Astrocyte (in vitro differentiated cells and primary cell): ENCODE measurements at regions not wholly inside any gene's neighbourhood (a gene's known extent, or its start where the extent isn't known, plus 50 kb on each side); places are given as distances from the start of the nearest gene placed in this dataset.

Experiments used
- DNase-seq: peaks from one replicate; pipeline ENCODE4 v3.0.0-alpha.2; 2010; ENCODE audit warnings: low read depth
- FAIRE-seq: peaks from 2 replicates; lab custom pipeline; 2011; peaks lifted over from hg19 to GRCh38; lab: Jason Lieb, UNC
- H2AFZ ChIP-seq: 2 replicates; pipeline ENCODE4 v1.6.0; 2012; ENCODE audit warnings: low read depth, low read length, inconsistent platforms
- H3K27ac ChIP-seq: 2 replicates; pipeline ENCODE4 v1.5.1; 2011; ENCODE audit warnings: low read depth, low read length, inconsistent platforms
- H3K27me3 ChIP-seq: 2 replicates; pipeline ENCODE4 v1.6.0; 2011; ENCODE audit warnings: low read length, inconsistent platforms; ENCODE audit not compliant: insufficient read depth
- H3K36me3 ChIP-seq: 2 replicates; pipeline ENCODE4 v1.5.1; 2011; ENCODE audit warnings: low read length, inconsistent platforms; ENCODE audit not compliant: insufficient read depth
- H3K4me1 ChIP-seq: 2 replicates; pipeline ENCODE4 v1.5.1; 2011; ENCODE audit warnings: low read length, inconsistent platforms; ENCODE audit not compliant: insufficient read depth
- H3K4me2 ChIP-seq: 2 replicates; pipeline ENCODE4 v1.6.0; 2012; ENCODE audit warnings: low read length, inconsistent platforms
- H3K4me3 ChIP-seq: 2 replicates; pipeline ENCODE4 v1.5.1; 2011; ENCODE audit warnings: low read depth, mild to moderate bottlenecking, low read length, inconsistent platforms; ENCODE audit not compliant: insufficient read depth
- H3K79me2 ChIP-seq: 2 replicates; pipeline ENCODE4 v1.6.0; 2012; ENCODE audit warnings: mild to moderate bottlenecking, low read length, inconsistent platforms; ENCODE audit not compliant: insufficient read depth
- H3K9ac ChIP-seq: 2 replicates; pipeline ENCODE4 v1.6.0; 2012; ENCODE audit warnings: mild to moderate bottlenecking, low read length, inconsistent platforms
- H3K9me3 ChIP-seq: 2 replicates; pipeline ENCODE4 v1.5.1; 2012; ENCODE audit warnings: low read depth, mild to moderate bottlenecking, low read length, inconsistent platforms; ENCODE audit not compliant: insufficient read depth
- H4K20me1 ChIP-seq: 2 replicates; pipeline ENCODE4 v1.6.0; 2012; ENCODE audit warnings: low read length, inconsistent platforms; ENCODE audit not compliant: insufficient read depth
- H3K27ac Mint-ChIP-seq: one replicate; pipeline ENCODE4 v1.8.0; 2021; ENCODE audit warnings: mild to moderate bottlenecking, mixed read lengths; ENCODE audit not compliant: unreplicated experiment
- H3K27me3 Mint-ChIP-seq: one replicate; pipeline ENCODE4 v1.8.0; 2021; ENCODE audit warnings: low read depth, mixed read lengths; ENCODE audit not compliant: unreplicated experiment
- H3K36me3 Mint-ChIP-seq: one replicate; pipeline ENCODE4 v1.8.0; 2021; ENCODE audit warnings: low read depth, mixed read lengths; ENCODE audit not compliant: unreplicated experiment
- H3K4me1 Mint-ChIP-seq: one replicate; pipeline ENCODE4 v1.8.0; 2021; ENCODE audit warnings: low read depth, mixed read lengths; ENCODE audit not compliant: unreplicated experiment
- H3K4me3 Mint-ChIP-seq: one replicate; pipeline ENCODE4 v1.8.0; 2021; ENCODE audit warnings: mild to moderate bottlenecking, moderate library complexity, mixed read lengths; ENCODE audit not compliant: unreplicated experiment
- H3K9me3 Mint-ChIP-seq: one replicate; pipeline ENCODE4 v1.8.0; 2021; ENCODE audit warnings: mild to moderate bottlenecking, mixed read lengths; ENCODE audit not compliant: unreplicated experiment
- EZH2 ChIP-seq: IDR thresholded peaks from 2 replicates; pipeline ENCODE4 v1.6.1; 2012; ENCODE audit warnings: mild to moderate bottlenecking, low read length, inconsistent platforms; ENCODE audit not compliant: insufficient read depth
- TF ChIP-seq, protein P1 (sequence below): IDR thresholded peaks from 2 replicates; pipeline ENCODE4 v1.5.1; 2011; ENCODE audit warnings: low read depth, mild to moderate bottlenecking, inconsistent platforms, low read length, moderate library complexity; ENCODE audit not compliant: insufficient read depth

DNA sequence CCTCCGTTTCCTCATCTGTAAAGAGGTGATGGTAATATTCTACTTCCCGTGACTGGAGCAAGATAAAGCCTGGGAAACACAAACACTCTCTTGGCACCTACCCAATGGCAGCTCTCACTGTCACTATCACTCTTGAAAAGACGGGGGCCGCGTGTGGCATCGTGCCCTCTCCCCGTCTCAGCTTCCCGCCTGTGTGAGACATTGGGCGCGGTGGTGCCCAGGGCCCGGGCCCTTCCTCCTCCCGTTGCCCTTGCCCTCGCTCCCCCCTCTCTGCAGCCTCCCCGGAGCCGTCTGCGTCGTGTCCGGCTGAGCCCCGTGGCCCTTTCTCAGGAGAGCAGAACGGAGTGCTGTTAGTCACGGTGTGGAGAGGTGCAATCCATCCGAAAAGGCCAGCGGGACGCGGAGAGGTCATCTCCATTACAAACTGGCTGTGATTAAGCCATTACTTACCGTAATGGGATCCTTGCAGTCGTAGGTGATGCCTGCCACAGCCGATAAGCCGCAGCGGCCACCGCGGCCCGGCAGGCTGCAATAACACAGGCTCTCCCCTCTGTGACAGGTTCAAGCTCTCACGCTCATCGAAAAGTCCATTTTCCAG lies 156.4 kb upstream of the ZC3H12A start:
- no peak for DNase-seq
- peak; percentile 27 for TF ChIP-seq EZH2
- TF ChIP-seq, protein P1, sequence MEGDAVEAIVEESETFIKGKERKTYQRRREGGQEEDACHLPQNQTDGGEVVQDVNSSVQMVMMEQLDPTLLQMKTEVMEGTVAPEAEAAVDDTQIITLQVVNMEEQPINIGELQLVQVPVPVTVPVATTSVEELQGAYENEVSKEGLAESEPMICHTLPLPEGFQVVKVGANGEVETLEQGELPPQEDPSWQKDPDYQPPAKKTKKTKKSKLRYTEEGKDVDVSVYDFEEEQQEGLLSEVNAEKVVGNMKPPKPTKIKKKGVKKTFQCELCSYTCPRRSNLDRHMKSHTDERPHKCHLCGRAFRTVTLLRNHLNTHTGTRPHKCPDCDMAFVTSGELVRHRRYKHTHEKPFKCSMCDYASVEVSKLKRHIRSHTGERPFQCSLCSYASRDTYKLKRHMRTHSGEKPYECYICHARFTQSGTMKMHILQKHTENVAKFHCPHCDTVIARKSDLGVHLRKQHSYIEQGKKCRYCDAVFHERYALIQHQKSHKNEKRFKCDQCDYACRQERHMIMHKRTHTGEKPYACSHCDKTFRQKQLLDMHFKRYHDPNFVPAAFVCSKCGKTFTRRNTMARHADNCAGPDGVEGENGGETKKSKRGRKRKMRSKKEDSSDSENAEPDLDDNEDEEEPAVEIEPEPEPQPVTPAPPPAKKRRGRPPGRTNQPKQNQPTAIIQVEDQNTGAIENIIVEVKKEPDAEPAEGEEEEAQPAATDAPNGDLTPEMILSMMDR, result no peak
- Histone ChIP-seq H3K4me3 (no peak overlapping the region), H3K4me2 (no peak overlapping the region), H3K4me1 (no peaks in the 10 kb centered on the region), H3K9me3 (no peaks in the 10 kb centered on the region), H4K20me1 (no peaks in the 10 kb centered on the region), H3K27me3 (peaks cover 14% of the 10 kb centered on the region), H3K9ac (no peak overlapping the region), H3K36me3 (no peaks in the 10 kb centered on the region), H3K79me2 (no peaks in the 10 kb centered on the region), H3K27ac (no peak overlapping the region), H2AFZ (no peak overlapping the region)
- Mint-ChIP-seq H3K27ac (no peak overlapping the region), H3K27me3 (peaks cover 75% of the 10 kb centered on the region), H3K4me3 (no peak overlapping the region), H3K9me3 (no peaks in the 10 kb centered on the region), H3K36me3 (no peaks in the 10 kb centered on the region), H3K4me1 (no peaks in the 10 kb centered on the region)
- FAIRE-seq, result no peak

DNA sequence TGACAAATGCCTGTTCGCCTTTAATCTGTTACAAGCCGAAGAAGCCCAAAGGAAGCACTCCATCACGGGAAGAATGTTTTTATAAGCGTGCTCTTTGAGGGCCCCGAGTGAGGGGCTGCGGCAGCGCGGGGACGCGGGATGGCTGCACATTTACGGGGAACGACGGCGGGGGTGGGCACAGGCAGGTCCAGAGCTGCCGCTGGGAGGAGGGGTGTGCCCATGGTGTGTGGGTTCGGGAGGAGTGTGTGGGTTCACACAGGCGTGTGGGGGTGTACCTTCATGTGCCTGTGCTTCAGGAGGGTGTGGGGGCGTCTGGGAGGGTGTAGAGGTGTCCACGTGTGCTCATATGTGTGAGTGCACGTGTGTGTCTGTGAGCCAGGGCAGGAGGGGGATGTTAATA lies 155.9 kb upstream of the ZC3H12A start:
- Mint-ChIP-seq H3K27ac (no peak overlapping the region), H3K36me3 (no peaks in the 10 kb centered on the region), H3K4me3 (no peak overlapping the region), H3K27me3 (peaks cover 69% of the 10 kb centered on the region), H3K9me3 (peaks cover under 1% of the 10 kb centered on the region), H3K4me1 (no peaks in the 10 kb centered on the region)
- no peak overlapping the region for H2AFZ ChIP-seq
- no peaks in the 10 kb centered on the region for H3K9me3 ChIP-seq
- no peaks in the 10 kb centered on the region for H4K20me1 ChIP-seq
- H3K36me3 ChIP-seq, result no peaks in the 10 kb centered on the region
- peaks cover 14% of the 10 kb centered on the region for H3K27me3 ChIP-seq
- no peak overlapping the region for H3K4me2 ChIP-seq
- TF ChIP-seq EZH2, result peak; percentile 40
- TF ChIP-seq, protein P1, result no peak
- no peak overlapping the region for H3K9ac ChIP-seq
- no peaks in the 10 kb centered on the region for H3K4me1 ChIP-seq
- no peak overlapping the region for H3K4me3 ChIP-seq
- H3K79me2 ChIP-seq, result no peaks in the 10 kb centered on the region
- FAIRE-seq (no peak), DNase-seq (no peak)
- H3K27ac ChIP-seq, result no peak overlapping the region

DNA sequence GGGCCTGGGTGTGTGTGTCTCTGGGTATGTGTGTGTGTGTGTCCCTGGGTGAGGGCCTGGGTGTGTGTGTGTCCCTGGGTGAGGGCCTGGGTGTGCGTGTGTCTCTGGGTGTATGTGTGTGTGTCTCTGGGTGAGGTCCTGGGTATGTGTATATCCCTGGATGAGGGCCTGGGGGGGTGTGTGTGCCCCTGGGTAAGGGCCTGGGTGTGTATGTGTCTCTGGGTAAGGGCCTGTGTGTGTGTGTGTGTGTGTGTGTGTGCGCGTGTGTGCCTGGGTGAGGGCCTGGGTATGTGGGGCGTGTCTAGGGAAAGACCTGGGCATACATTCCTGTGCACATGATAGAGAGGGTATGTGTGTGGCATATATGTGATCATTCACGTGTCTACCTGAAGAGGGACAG lies 155.1 kb upstream of the ZC3H12A start:
- no peak overlapping the region for H3K9ac ChIP-seq
- H3K4me3 Mint-ChIP-seq, result no peak overlapping the region
- no peaks in the 10 kb centered on the region for H3K36me3 Mint-ChIP-seq
- DNase-seq (no peak), FAIRE-seq (no peak)
- H3K9me3 Mint-ChIP-seq, result peaks cover 4% of the 10 kb centered on the region
- no peaks in the 10 kb centered on the region for H3K9me3 ChIP-seq
- H3K4me1 Mint-ChIP-seq, result no peaks in the 10 kb centered on the region
- no peaks in the 10 kb centered on the region for H3K4me1 ChIP-seq
- no peak overlapping the region for H3K27ac Mint-ChIP-seq
- peaks cover 14% of the 10 kb centered on the region for H3K27me3 ChIP-seq
- H3K4me3 ChIP-seq, result no peak overlapping the region
- no peaks in the 10 kb centered on the region for H3K36me3 ChIP-seq
- no peak overlapping the region for H3K27ac ChIP-seq
- H3K79me2 ChIP-seq, result no peaks in the 10 kb centered on the region
- H3K27me3 Mint-ChIP-seq, result peaks cover 65% of the 10 kb centered on the region
- TF ChIP-seq, protein P1, result no peak
- no peak for TF ChIP-seq EZH2
- H4K20me1 ChIP-seq, result no peaks in the 10 kb centered on the region
- no peak overlapping the region for H3K4me2 ChIP-seq
- no peak overlapping the region for H2AFZ ChIP-seq
